PC-9 (cell line): ENCODE measurements at regions not wholly inside any gene's neighbourhood (a gene's known extent, or its start where the extent isn't known, plus 50 kb on each side); places are given as distances from the start of the nearest gene placed in this dataset.

Experiments
- BruUV-seq: library from RNA; stranded (reverse); fragments of 400-500 nt; replicated peaks from 2 replicates; lab custom pipeline; 2021; lab: Mats Ljungman, UMichigan
- CTCF ChIA-PET: fragments of 300-600 bp; sonication (Branson Sonifier 250); formaldehyde crosslinking; loops from one replicate; lab custom pipeline; 2022; ENCODE audit warnings: antibody characterized with exemption; lab: Charles Lee
- POLR2A ChIA-PET: fragments of 300-600 bp; sonication (Branson Sonifier 250); formaldehyde crosslinking; loops from one replicate; lab custom pipeline; 2022; ENCODE audit warnings: antibody characterized with exemption; ENCODE audit not compliant: unreplicated experiment; lab: Charles Lee
- DNase-seq, 2 experiments: peaks; one replicate each; pipeline versions ENCODE4 v3.0.0 to v3.0.0-alpha.2; 2015 to 2022; ENCODE audit warnings: mixed read lengths in 1 of 2
- H2AFZ ChIP-seq: fragments of 200-600 bp; sonication (generic); 2 replicates; pipeline ENCODE4 v1.8.1; 2017; ENCODE audit warnings: antibody characterized with exemption
- H3F3A ChIP-seq: fragments of 200-600 bp; sonication (generic); 2 replicates; pipeline ENCODE4 v1.8.1; 2017; ENCODE audit warnings: antibody characterized with exemption, mild to moderate bottlenecking, low read depth; ENCODE audit not compliant: insufficient read depth
- H3K27ac ChIP-seq: fragments of 200-600 bp; sonication (generic); 2 replicates; pipeline ENCODE4 v1.6.1; 2016; ENCODE audit warnings: mixed run types
- H3K27me3 ChIP-seq: fragments of 200-600 bp; sonication (generic); 2 replicates; pipeline ENCODE4 v1.6.1; 2016; ENCODE audit warnings: low read depth, mixed run types; ENCODE audit not compliant: insufficient read depth
- H3K36me3 ChIP-seq: fragments of 200-600 bp; sonication (generic); 2 replicates; pipeline ENCODE4 v1.6.1; 2016; ENCODE audit warnings: low read depth, mixed run types
- H3K4me1 ChIP-seq: fragments of 200-600 bp; sonication (generic); replicated peaks from 2 replicates; pipeline ENCODE4 v1.6.1; 2016; ENCODE audit warnings: mixed run types; ENCODE audit not compliant: insufficient read depth
- H3K4me2 ChIP-seq: fragments of 200-600 bp; sonication (generic); 2 replicates; pipeline ENCODE4 v1.6.1; 2017; ENCODE audit warnings: mixed run types
- H3K4me3 ChIP-seq: fragments of 200-600 bp; sonication (generic); 2 replicates; pipeline ENCODE4 v1.6.1; 2016; ENCODE audit warnings: mixed run types
- H3K79me2 ChIP-seq: fragments of 200-600 bp; sonication (generic); 2 replicates; pipeline ENCODE4 v1.6.1; 2017; ENCODE audit warnings: low read depth, mixed run types
- H3K9me2 ChIP-seq: fragments of 200-600 bp; sonication (generic); 2 replicates; pipeline ENCODE4 v1.8.1; 2017; ENCODE audit warnings: mild to moderate bottlenecking; ENCODE audit not compliant: insufficient read depth
- H3K9me3 ChIP-seq: fragments of 200-600 bp; sonication (generic); 2 replicates; pipeline ENCODE4 v1.8.1; 2016; ENCODE audit warnings: low read depth; ENCODE audit not compliant: insufficient read depth
- H4K20me1 ChIP-seq: fragments of 200-600 bp; sonication (generic); 2 replicates; pipeline ENCODE4 v1.8.1; 2017; ENCODE audit not compliant: insufficient read depth
- EZH2 ChIP-seq: fragments of 200-600 bp; sonication (generic); IDR thresholded peaks from 2 replicates; pipeline ENCODE4 v1.8.0; 2017; ENCODE audit warnings: antibody characterized with exemption, low read depth
- intact Hi-C: fragments of 100-400 bp; cut with micrococcal nuclease; formaldehyde crosslinking; loops from one replicate; pipeline ENCODE4 v1.10.0; 2022; ENCODE audit not compliant: unreplicated experiment
- TF ChIP-seq, protein P1 (sequence below): fragments of 200-600 bp; sonication (generic); conservative IDR thresholded peaks from 2 replicates; pipeline ENCODE4 v1.6.1; 2017; ENCODE audit warnings: mixed run types, antibody characterized with exemption, mild to moderate bottlenecking, moderate library complexity

DNA sequence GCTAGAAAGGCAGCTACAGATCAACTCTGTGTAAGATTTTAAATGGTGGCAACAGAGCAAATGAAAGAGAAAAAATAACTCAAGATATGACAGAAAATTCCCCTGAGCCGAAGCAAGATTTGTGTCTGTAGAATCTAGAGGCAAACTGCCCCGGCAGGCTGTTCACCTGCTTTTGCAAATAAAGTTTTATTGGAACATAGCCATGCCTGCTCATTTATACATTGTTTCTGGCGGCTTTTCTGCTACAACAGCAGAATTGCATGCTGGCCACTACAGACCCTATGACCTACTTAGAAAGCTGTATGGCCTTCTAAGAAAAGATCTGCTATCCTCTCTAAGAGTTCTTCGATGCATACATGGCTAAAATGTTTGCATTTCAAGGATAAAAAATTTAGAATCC, 119.5 kb downstream of the SALL1 start:
- no TSS peak for BruUV-seq
- intact Hi-C loops: no loop called here
- Histone ChIP-seq H4K20me1 (no peaks in the 10 kb centered on the region), H3K9me3 (no peaks in the 10 kb centered on the region), H3K4me2 (no peak overlapping the region), H3K27me3 (peaks cover 30% of the 10 kb centered on the region), H3K9me2 (no peaks in the 10 kb centered on the region), H3K4me3 (no peak overlapping the region), H3K27ac (no peak overlapping the region), H3K79me2 (no peaks in the 10 kb centered on the region), H2AFZ (no peak overlapping the region), H3F3A (no peaks in the 10 kb centered on the region), H3K36me3 (no peaks in the 10 kb centered on the region), H3K4me1 (no peaks in the 10 kb centered on the region)
- POLR2A ChIA-PET: no interaction called here
- TF ChIP-seq EZH2: no peak
- TF ChIP-seq, protein P1, sequence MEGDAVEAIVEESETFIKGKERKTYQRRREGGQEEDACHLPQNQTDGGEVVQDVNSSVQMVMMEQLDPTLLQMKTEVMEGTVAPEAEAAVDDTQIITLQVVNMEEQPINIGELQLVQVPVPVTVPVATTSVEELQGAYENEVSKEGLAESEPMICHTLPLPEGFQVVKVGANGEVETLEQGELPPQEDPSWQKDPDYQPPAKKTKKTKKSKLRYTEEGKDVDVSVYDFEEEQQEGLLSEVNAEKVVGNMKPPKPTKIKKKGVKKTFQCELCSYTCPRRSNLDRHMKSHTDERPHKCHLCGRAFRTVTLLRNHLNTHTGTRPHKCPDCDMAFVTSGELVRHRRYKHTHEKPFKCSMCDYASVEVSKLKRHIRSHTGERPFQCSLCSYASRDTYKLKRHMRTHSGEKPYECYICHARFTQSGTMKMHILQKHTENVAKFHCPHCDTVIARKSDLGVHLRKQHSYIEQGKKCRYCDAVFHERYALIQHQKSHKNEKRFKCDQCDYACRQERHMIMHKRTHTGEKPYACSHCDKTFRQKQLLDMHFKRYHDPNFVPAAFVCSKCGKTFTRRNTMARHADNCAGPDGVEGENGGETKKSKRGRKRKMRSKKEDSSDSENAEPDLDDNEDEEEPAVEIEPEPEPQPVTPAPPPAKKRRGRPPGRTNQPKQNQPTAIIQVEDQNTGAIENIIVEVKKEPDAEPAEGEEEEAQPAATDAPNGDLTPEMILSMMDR: no peak
- DNase-seq: no peak
- CTCF ChIA-PET: no interaction called here

DNA sequence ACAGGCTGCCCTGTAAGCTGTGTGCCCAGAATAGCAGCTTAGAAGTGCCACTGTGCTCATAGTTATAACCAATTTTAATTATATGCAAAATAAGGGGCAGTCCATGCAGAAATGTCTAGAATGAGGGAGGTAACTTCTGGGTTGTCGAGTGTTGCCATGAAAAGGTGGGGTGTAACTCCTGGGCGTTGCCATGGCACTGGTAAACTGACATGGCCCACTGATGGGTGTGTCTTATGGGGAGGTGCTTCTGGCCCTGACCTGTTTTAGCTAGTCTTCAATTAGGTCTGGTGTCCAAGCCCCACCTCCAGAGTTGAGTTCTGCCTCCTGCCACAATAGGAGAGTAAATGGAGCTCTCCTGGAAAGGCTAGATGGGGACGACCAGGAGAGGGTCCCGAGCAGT, 120.6 kb downstream of the SALL1 start:
- H3K9me3 ChIP-seq: no peaks in the 10 kb centered on the region
- no peaks in the 10 kb centered on the region for H3F3A ChIP-seq
- DNase-seq: no peak
- CTCF ChIA-PET: no interaction called here
- H4K20me1 ChIP-seq: no peaks in the 10 kb centered on the region
- intact Hi-C loops: no loop called here
- no peak overlapping the region for H3K4me3 ChIP-seq
- no TSS peak for BruUV-seq
- H3K4me1 ChIP-seq: no peaks in the 10 kb centered on the region
- no peaks in the 10 kb centered on the region for H3K9me2 ChIP-seq
- H3K27me3 ChIP-seq: peaks cover 19% of the 10 kb centered on the region
- no peaks in the 10 kb centered on the region for H3K36me3 ChIP-seq
- H3K79me2 ChIP-seq: no peaks in the 10 kb centered on the region
- no peak overlapping the region for H2AFZ ChIP-seq
- POLR2A ChIA-PET: no interaction called here
- TF ChIP-seq EZH2: no peak
- TF ChIP-seq, protein P1: no peak
- H3K27ac ChIP-seq: no peak overlapping the region
- H3K4me2 ChIP-seq: no peak overlapping the region

DNA sequence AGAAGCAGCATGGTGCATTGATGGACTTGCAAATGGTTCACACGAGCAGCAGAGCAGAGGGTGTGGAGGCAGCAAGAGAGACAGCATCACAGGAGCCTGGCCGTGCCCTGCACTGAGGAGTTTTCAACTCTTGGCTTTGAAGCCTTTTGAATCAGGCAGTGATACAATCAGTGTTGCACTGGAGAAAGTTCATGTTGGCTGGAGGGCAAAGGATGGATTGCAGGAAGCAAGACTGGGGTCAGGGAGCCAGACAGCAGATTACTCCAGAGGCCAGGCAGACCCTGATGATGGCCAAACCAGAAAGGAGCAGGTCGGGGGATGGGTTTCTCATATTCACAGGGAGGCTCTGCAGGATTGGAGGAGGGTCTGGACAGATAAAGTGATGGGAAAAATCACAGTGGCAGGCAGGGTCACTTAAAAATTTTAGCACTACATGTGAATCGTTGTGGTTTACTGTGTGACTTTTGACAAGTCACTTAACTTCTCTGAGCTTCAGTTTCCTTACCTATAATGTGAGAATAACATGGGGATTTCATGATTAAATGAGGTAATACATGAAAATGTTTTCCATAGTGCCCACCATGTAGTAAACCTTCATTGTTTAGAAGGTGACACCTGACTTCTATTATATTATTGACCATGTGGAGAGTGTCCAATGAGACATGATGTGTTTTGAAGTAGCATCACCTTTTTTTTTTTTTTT, 125.3 kb downstream of the SALL1 start:
- Histone ChIP-seq H3F3A (no peaks in the 10 kb centered on the region), H3K4me1 (no peaks in the 10 kb centered on the region), H3K36me3 (no peaks in the 10 kb centered on the region), H4K20me1 (no peaks in the 10 kb centered on the region), H3K27ac (no peak overlapping the region), H2AFZ (no peak overlapping the region), H3K4me3 (no peak overlapping the region), H3K79me2 (no peaks in the 10 kb centered on the region), H3K27me3 (peaks cover 14% of the 10 kb centered on the region; the same call in 1 of the 2 replicates), H3K4me2 (no peak overlapping the region), H3K9me3 (no peaks in the 10 kb centered on the region), H3K9me2 (no peaks in the 10 kb centered on the region)
- TF ChIP-seq, protein P1: no peak
- no peak for TF ChIP-seq EZH2
- intact Hi-C loops: no loop called here
- BruUV-seq: no TSS peak
- no peak for DNase-seq
- ChIA-PET POLR2A (no interaction called here), CTCF (no interaction called here)
